Choroid plexus epithelial cell (primary cell): ENCODE measurements at regions not wholly inside any gene's neighbourhood (a gene's known extent, or its start where the extent isn't known, plus 50 kb on each side); places are given as distances from the start of the nearest gene placed in this dataset.
A peak's percentile ranks its signal among the peaks of the same experiment; 100 is the strongest.

Source experiments
- DNase-seq: peaks from one replicate; pipeline ENCODE4 v3.0.0-alpha.2; 2010; ENCODE audit warnings: low read depth
- H3K4me3 ChIP-seq: 2 replicates; pipeline ENCODE4 v1.5.1; 2011; ENCODE audit warnings: low read depth, mild to moderate bottlenecking, control low read depth, low read length, moderate library complexity
- CTCF ChIP-seq: conservative IDR thresholded peaks from 2 replicates; pipeline ENCODE4 v1.5.1; 2011; ENCODE audit warnings: low read depth, mild to moderate bottlenecking, control low read depth, inconsistent platforms, low read length, moderate library complexity

GRCh38 chr4:126859872-126860271 is 772.9 kb upstream of the INTU start:
- TF ChIP-seq CTCF, result no peak
- no peak overlapping the region for H3K4me3 ChIP-seq
- DNase-seq, result no peak

- TF ChIP-seq CTCF, result no peak
- no peak for DNase-seq
- H3K4me3 ChIP-seq, result no peak overlapping the region
Measured at GRCh38 chr4:126860308-126860707, 772.4 kb upstream of the INTU start.

GRCh38 chr4:126869967-126870366 is 762.8 kb upstream of the INTU start:
- no peak for TF ChIP-seq CTCF
- no peak for DNase-seq
- H3K4me3 ChIP-seq, result no peak overlapping the region

GRCh38 chr4:126871810-126872209 is 760.9 kb upstream of the INTU start:
- no peak for DNase-seq
- TF ChIP-seq CTCF, result no peak
- no peak overlapping the region for H3K4me3 ChIP-seq

- DNase-seq, result no peak
- TF ChIP-seq CTCF, result no peak
- no peak overlapping the region for H3K4me3 ChIP-seq
Measured at GRCh38 chr4:126874533-126874932, 758.2 kb upstream of the INTU start.

GRCh38 chr4:126888968-126889367 is 743.8 kb upstream of the INTU start:
- H3K4me3 ChIP-seq, result no peak overlapping the region
- DNase-seq, result peak; percentile 49
- no peak for TF ChIP-seq CTCF

GRCh38 chr4:126890383-126890782 is 742.4 kb upstream of the INTU start:
- no peak overlapping the region for H3K4me3 ChIP-seq
- no peak for TF ChIP-seq CTCF
- no peak for DNase-seq
